ENCODE measurements at regions not wholly inside any gene's neighbourhood (a gene's known extent, or its start where the extent isn't known, plus 50 kb on each side); places are given as distances from the start of the nearest gene placed in this dataset.

- TF ChIP-seq ZFX (CRISPR knock-in tag; IDR thresholded peaks at IDR 0.05) (no peak), POLR2A (conservative IDR thresholded peaks at IDR 0.05) (no peak), ARID1B (IDR thresholded peaks at IDR 0.05) (no peak), MYNN (IDR thresholded peaks at IDR 0.05) (no peak), MYNN (CRISPR knock-in tag; IDR thresholded peaks at IDR 0.05) (no peak), ZBTB43 (CRISPR knock-in tag; IDR thresholded peaks at IDR 0.05) (no peak), FIP1L1 (IDR thresholded peaks at IDR 0.05; ENCODE audit: low read depth, low read length, poor library complexity, severe bottlenecking) (no peak), FOXP1 (CRISPR knock-in tag; IDR thresholded peaks at IDR 0.05) (no peak), ZBTB5 (IDR thresholded peaks at IDR 0.05) (no peak)
Measured at GRCh38 chr1:216935901-216936300, 212.7 kb upstream of the ESRRG start.
